Astrocyte of the cerebellum (primary cell): ENCODE measurements at regions not wholly inside any gene's neighbourhood (a gene's known extent, or its start where the extent isn't known, plus 50 kb on each side); places are given as distances from the start of the nearest gene placed in this dataset.
A peak's percentile ranks its signal among the peaks of the same experiment; 100 is the strongest.

Source experiments
- DNase-seq: peaks from one replicate; pipeline ENCODE4 v3.0.0-alpha.2; 2011; ENCODE audit warnings: low read depth
- H3K4me3 ChIP-seq: 2 replicates; pipeline ENCODE4 v1.5.1; 2011; ENCODE audit warnings: mild to moderate bottlenecking, low read depth, low read length, moderate library complexity
- CTCF ChIP-seq: IDR thresholded peaks from 2 replicates; pipeline ENCODE4 v1.5.1; 2012; ENCODE audit warnings: low read length, low read depth, moderate library complexity, mild to moderate bottlenecking; ENCODE audit errors: missing control alignments
- in situ Hi-C: cut with HindIII; loops from 2 replicates; pipeline ENCODE4 v1.10.0; 2017; ENCODE audit warnings: low sequenced_read_pairs

GRCh38 chr2:42978175-42978886 is 185.9 kb upstream of the HAAO start:
- no peak for TF ChIP-seq CTCF
- in situ Hi-C loops = no loop called here
- no peak overlapping the region for H3K4me3 ChIP-seq
- DNase-seq = no peak

- in situ Hi-C loops = no loop called here
- no peak for TF ChIP-seq CTCF
- DNase-seq = no peak
- H3K4me3 ChIP-seq = no peak overlapping the region
Observed at GRCh38 chr2:42977270-42978174, 185.1 kb upstream of the HAAO start.

GRCh38 chr2:42976351-42976750 is 184.0 kb upstream of the HAAO start:
- no peak overlapping the region for H3K4me3 ChIP-seq
- no peak for DNase-seq
- no peak for TF ChIP-seq CTCF
- in situ Hi-C loops = no loop called here

GRCh38 chr2:42974721-42975717 is 182.6 kb upstream of the HAAO start:
- peak; percentile 82 for TF ChIP-seq CTCF
- H3K4me3 ChIP-seq = peak overlapping the region; percentile 21
- in situ Hi-C loops = loop anchor here (5.0 kb wide), 1 partner anchor 97 kb away; no protein-coding TSS in a partner anchor
- no peak for DNase-seq

- TF ChIP-seq CTCF = no peak
- in situ Hi-C loops = loop anchor here (5.0 kb wide), 1 partner anchor 98 kb away; no protein-coding TSS in a partner anchor
- H3K4me3 ChIP-seq = no peak overlapping the region
- no peak for DNase-seq
Observed at GRCh38 chr2:42974169-42974720, 181.9 kb upstream of the HAAO start.
